GM13977 (cell line): ENCODE measurements at regions not wholly inside any gene's neighbourhood (a gene's known extent, or its start where the extent isn't known, plus 50 kb on each side); places are given as distances from the start of the nearest gene placed in this dataset.
"Not testable (repeated sequence)": the region's sequence is repeated elsewhere in the genome, so short reads cannot be mapped to it uniquely, and the experiment has no call there.

Experiments
- DNase-seq: peaks from one replicate; pipeline ENCODE4 v3.0.0; 2012; ENCODE audit warnings: low spot score
- in situ Hi-C: fragments of 300-500 bp; cut with MboI; formaldehyde crosslinking; loops from one replicate; pipeline ENCODE4 v1.12.0; 2022; ENCODE audit warnings: low sequenced_read_pairs, low pct_unique_long_range_greater_than_20kb, mixed read lengths, inconsistent platforms; ENCODE audit not compliant: unreplicated experiment
- TF ChIP-seq, protein P1 (sequence below): IDR thresholded peaks from 2 replicates; pipeline ENCODE4 v1.5.1; 2012; ENCODE audit warnings: mild to moderate bottlenecking, control low read depth; ENCODE audit not compliant: insufficient read depth; ENCODE audit errors: extremely low read depth, missing control alignments

DNA sequence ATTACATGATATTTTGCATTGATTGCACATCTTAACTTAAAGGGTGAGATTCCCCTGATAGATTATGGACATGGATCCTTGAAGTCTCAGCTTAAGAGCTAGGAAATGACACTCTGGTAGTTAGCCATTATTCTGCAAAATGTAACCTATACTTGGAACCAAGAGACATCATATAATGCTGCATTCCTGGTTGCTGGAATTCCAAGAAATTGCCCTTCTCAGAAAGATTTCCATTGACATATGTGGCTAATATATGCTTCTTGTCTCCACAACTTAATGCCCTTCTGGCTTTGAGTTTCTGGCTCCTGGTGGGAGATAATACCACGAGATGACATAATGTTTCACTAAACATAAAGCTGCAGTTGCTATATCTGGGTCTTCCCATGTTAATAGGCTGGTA lies 204.4 kb upstream of the TRPC4 start:
- TF ChIP-seq, protein P1, sequence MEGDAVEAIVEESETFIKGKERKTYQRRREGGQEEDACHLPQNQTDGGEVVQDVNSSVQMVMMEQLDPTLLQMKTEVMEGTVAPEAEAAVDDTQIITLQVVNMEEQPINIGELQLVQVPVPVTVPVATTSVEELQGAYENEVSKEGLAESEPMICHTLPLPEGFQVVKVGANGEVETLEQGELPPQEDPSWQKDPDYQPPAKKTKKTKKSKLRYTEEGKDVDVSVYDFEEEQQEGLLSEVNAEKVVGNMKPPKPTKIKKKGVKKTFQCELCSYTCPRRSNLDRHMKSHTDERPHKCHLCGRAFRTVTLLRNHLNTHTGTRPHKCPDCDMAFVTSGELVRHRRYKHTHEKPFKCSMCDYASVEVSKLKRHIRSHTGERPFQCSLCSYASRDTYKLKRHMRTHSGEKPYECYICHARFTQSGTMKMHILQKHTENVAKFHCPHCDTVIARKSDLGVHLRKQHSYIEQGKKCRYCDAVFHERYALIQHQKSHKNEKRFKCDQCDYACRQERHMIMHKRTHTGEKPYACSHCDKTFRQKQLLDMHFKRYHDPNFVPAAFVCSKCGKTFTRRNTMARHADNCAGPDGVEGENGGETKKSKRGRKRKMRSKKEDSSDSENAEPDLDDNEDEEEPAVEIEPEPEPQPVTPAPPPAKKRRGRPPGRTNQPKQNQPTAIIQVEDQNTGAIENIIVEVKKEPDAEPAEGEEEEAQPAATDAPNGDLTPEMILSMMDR, result no peak
- DNase-seq, result no peak
- in situ Hi-C loops, result no loop called here

DNA sequence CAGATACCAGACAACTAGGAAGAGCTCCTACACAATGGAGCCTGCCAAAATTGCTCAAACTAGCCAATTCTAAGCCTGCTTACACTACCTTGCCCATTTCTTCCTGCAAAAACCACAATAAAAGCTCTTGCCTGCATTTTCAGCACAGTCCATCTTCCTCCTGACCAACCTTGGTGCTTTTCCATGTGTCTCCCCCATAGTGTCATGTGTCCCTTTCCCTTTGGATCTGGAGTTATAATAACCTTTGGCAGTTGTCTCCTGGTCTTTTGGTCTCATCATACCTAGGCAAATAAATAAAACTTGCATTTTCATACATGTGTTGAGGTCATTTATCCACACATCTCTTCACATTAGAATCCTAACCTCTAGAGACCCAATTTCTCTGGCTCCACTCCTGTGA lies 203.1 kb upstream of the TRPC4 start:
- no peak for DNase-seq
- in situ Hi-C loops, result no loop called here
- TF ChIP-seq, protein P1, result no peak

DNA sequence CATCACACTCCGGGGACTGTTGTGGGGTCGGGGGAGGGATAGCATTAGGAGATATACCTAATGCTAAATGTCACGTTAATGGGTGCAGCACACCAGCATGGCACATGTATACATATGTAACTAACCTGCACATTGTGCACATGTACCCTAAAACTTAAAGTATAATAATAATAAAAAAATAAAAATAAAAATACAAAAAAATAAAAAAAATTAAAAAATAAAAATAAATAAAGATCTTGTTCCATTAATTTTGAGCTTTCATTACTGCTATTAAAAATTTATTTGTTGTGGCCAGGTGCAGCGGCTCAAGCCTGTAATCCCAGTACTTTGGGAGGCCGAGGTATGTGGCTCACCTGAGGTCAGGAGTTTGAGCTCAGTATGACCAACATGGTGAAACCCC lies 201.8 kb upstream of the TRPC4 start:
- in situ Hi-C loops, DNase-seq: not testable (repeated sequence)

DNA sequence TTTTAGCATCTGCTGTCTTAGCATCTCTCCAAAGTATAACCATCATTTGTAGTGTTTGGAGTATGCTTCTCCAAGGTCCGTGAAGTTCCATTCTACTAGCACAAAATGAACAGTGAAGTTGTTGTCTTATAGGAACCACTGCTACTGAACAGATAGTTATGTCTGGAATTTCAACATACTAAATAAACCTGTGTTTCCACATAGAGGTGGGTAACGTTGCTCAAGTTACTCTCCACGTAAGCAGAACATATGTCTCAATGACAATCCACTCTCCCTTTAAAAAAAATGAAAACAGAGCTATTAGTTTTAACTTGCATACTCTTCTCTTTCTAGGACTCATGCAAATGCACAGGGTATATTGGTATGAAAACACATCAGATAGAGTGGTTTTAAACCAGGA lies 184.3 kb upstream of the TRPC4 start:
- TF ChIP-seq, protein P1, result no peak
- in situ Hi-C loops, result no loop called here
- DNase-seq, result no peak

DNA sequence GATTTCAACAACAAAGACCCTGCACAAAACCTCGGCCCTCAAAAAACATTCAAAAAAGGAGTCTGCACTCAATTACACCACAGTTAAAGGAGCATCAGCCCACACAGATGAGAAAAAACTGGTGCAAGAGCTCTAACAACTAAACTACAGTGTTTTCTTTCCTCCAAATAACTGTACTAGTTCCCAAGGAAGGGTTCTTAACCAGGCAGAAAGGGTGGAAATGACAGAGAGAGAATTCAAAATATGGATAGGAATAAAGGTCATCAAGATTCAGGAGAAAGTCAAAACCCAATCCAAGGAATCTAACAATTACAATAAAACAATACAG lies 176.4 kb upstream of the TRPC4 start:
- TF ChIP-seq, protein P1, result no peak
- no peak for DNase-seq
- in situ Hi-C loops, result no loop called here

DNA sequence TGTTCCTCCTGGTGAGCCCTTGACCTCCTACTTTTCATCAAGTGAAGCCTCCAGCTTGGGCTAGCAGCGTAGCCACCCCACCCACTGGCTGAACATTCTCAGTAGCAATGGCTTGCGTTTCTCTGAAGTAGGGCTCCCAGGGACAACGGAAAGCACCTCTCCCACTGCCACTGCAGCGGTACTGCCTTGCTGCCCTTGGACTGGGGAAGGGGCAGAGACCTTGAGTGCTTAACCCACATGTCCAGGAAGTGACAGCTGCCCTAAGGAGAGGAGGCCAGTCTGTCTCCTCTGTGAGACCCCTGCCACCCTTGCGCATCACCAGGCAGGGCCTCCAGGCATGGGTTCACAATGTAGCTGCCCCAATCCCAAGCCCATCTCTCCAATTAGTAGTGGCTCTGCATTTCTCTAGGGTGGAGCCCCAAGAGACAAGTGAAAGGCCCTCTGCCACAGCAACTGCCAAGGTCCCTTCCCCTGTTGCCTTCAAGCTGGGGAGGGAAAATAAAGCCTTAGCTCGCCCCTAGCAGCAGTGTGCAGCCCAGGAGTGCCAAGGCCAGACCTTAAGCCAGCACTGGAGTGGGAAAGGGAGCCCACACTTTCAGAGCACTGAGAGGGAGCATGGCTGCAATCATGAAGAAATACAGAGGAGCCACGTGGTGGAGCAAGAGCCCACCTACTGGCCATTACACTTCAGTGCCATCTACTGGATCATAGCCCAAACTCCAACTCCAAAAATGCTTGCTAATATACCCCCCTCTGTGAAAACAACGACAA lies 175.9 kb upstream of the TRPC4 start:
- no peak for DNase-seq
- TF ChIP-seq, protein P1, result peak; percentile 36
- in situ Hi-C loops, result no loop called here

DNA sequence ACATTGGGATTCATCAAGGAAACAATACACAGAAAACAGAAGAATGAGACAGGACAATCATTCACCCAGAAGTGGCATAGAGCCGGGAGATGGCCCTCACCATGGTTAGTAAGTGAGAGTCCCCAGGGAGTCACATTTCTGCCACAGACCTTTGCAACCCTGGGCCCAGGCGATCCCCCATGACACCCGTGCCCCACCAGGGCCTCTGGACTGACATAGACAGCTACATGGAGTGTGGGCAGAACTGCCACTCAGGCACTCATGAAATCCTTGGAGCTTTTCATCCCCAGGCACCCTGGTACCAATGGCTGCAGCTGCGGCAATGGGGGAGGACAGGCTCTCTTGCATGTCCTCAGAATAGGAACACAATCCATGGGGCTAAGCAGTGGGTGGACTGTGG lies 174.5 kb upstream of the TRPC4 start:
- in situ Hi-C loops, result no loop called here
- DNase-seq, result no peak
- TF ChIP-seq, protein P1, result no peak
